ENCODE measurements at regions not wholly inside any gene's neighbourhood (a gene's known extent, or its start where the extent isn't known, plus 50 kb on each side); places are given as distances from the start of the nearest gene placed in this dataset.

DNA sequence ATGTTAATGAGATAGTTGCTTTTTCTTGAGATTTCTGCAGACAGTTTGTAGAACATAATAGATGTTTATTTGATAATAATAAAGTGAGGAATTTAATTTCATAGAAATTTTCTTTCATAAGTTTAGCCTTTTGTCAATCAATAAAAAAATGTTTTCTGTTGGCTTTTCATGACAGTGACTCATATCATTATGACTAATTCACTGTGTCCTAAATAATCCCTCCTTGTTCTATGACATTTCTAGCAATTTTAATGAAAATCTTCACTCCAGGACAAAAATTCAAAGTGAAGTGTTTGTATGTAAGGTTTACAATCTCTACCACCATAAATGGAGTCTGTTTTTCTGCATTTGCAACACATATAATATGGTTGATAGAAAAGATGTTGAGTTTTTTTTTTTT lies 109.9 kb downstream of the UTRN start:
- Mint-ChIP-seq H3K27ac (ENCODE audit: unreplicated experiment) (no peak overlapping the region), H3K27me3 (ENCODE audit: unreplicated experiment) (peaks cover 2% of the 10 kb centered on the region), H3K4me3 (ENCODE audit: unreplicated experiment) (no peak overlapping the region), H3K4me1 (ENCODE audit: low read depth, unreplicated experiment) (peaks cover 3% of the 10 kb centered on the region), H3K9me3 (ENCODE audit: unreplicated experiment) (peaks cover 3% of the 10 kb centered on the region), H3K36me3 (ENCODE audit: unreplicated experiment) (no peaks in the 10 kb centered on the region)
- no peak for DNase-seq
- TF ChIP-seq, protein P1, sequence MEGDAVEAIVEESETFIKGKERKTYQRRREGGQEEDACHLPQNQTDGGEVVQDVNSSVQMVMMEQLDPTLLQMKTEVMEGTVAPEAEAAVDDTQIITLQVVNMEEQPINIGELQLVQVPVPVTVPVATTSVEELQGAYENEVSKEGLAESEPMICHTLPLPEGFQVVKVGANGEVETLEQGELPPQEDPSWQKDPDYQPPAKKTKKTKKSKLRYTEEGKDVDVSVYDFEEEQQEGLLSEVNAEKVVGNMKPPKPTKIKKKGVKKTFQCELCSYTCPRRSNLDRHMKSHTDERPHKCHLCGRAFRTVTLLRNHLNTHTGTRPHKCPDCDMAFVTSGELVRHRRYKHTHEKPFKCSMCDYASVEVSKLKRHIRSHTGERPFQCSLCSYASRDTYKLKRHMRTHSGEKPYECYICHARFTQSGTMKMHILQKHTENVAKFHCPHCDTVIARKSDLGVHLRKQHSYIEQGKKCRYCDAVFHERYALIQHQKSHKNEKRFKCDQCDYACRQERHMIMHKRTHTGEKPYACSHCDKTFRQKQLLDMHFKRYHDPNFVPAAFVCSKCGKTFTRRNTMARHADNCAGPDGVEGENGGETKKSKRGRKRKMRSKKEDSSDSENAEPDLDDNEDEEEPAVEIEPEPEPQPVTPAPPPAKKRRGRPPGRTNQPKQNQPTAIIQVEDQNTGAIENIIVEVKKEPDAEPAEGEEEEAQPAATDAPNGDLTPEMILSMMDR (IDR thresholded peaks at IDR 0.05; ENCODE audit: partially characterized antibody, unreplicated experiment) = no peak

DNA sequence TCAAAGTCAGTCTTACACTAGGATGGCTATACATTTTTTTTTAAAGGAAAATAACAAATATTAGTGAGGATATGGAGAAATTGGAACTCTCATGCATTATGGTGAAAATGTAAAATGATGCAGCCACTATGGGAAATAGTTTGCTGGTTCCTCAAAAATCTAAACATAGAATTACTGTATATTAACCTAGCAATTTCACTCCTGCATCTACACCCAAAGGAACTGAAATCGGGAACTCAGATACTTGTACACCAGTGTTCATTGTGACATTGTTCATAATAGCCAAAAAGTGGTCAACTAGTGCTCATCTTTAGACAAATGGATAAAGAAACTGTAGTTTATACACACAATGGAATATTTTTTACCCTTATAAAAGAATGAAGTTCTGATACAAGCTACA lies 110.7 kb downstream of the UTRN start:
- H3K36me3 Mint-ChIP-seq (ENCODE audit: unreplicated experiment) = no peaks in the 10 kb centered on the region
- H3K27me3 Mint-ChIP-seq (ENCODE audit: unreplicated experiment) = peaks cover 2% of the 10 kb centered on the region
- no peak for DNase-seq
- peaks cover 3% of the 10 kb centered on the region for H3K9me3 Mint-ChIP-seq (ENCODE audit: unreplicated experiment)
- TF ChIP-seq, protein P1 (IDR thresholded peaks at IDR 0.05; ENCODE audit: partially characterized antibody, unreplicated experiment) = no peak
- H3K4me3 Mint-ChIP-seq (ENCODE audit: unreplicated experiment) = no peak overlapping the region
- peaks cover 5% of the 10 kb centered on the region for H3K4me1 Mint-ChIP-seq (ENCODE audit: low read depth, unreplicated experiment)
- H3K27ac Mint-ChIP-seq (ENCODE audit: unreplicated experiment) = no peak overlapping the region

DNA sequence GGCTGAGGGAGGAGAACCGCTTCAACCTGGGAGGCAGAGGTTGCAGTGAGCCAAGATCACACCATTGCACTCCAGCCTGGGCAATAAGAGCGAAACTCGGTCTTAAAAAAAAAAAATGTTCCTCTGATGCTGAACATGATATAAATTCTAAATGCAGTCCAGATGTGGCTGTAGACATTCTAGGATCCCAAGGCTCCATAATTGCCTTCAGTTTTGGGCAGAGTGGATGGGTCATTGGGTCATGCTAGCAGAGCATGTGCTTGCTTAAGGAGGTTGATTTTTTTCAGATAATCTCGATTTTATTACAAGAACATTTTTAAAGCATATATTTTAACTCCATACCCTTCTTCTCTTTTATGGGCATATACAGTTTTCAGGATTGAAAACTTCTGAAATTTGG lies 112.0 kb downstream of the UTRN start:
- Mint-ChIP-seq H3K27me3 (ENCODE audit: unreplicated experiment) (peaks cover 2% of the 10 kb centered on the region), H3K27ac (ENCODE audit: unreplicated experiment) (no peak overlapping the region), H3K36me3 (ENCODE audit: unreplicated experiment) (no peaks in the 10 kb centered on the region), H3K4me3 (ENCODE audit: unreplicated experiment) (no peak overlapping the region), H3K4me1 (ENCODE audit: low read depth, unreplicated experiment) (peaks cover 5% of the 10 kb centered on the region), H3K9me3 (ENCODE audit: unreplicated experiment) (peaks cover 3% of the 10 kb centered on the region)
- DNase-seq = no peak
- TF ChIP-seq, protein P1 (IDR thresholded peaks at IDR 0.05; ENCODE audit: partially characterized antibody, unreplicated experiment) = no peak

DNA sequence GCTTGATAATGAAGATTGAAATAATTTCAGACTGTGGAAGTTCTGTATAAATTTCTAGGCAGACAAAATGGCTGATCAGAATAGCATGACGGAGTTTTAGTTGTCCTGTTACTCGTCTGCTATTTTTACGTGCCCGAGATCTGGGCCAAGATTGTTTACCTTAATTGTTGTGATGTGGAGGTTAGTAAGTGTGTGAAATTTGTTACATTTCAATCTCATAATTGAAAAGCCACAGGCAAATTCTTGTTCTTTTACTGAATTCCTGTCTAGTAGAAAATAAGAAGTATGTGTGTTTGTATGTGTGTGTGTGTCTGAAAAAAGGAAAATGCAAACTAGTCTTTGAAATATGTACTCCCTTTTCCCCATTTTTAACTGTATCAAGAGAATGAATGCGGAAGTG lies 115.2 kb downstream of the UTRN start:
- DNase-seq = no peak
- TF ChIP-seq, protein P1 (IDR thresholded peaks at IDR 0.05; ENCODE audit: partially characterized antibody, unreplicated experiment) = no peak
- no peak overlapping the region for H3K4me3 Mint-ChIP-seq (ENCODE audit: unreplicated experiment)
- H3K27me3 Mint-ChIP-seq (ENCODE audit: unreplicated experiment) = peaks cover 2% of the 10 kb centered on the region
- peaks cover 3% of the 10 kb centered on the region for H3K9me3 Mint-ChIP-seq (ENCODE audit: unreplicated experiment)
- H3K36me3 Mint-ChIP-seq (ENCODE audit: unreplicated experiment) = no peaks in the 10 kb centered on the region
- no peak overlapping the region for H3K27ac Mint-ChIP-seq (ENCODE audit: unreplicated experiment)
- H3K4me1 Mint-ChIP-seq (ENCODE audit: low read depth, unreplicated experiment) = peaks cover 5% of the 10 kb centered on the region

DNA sequence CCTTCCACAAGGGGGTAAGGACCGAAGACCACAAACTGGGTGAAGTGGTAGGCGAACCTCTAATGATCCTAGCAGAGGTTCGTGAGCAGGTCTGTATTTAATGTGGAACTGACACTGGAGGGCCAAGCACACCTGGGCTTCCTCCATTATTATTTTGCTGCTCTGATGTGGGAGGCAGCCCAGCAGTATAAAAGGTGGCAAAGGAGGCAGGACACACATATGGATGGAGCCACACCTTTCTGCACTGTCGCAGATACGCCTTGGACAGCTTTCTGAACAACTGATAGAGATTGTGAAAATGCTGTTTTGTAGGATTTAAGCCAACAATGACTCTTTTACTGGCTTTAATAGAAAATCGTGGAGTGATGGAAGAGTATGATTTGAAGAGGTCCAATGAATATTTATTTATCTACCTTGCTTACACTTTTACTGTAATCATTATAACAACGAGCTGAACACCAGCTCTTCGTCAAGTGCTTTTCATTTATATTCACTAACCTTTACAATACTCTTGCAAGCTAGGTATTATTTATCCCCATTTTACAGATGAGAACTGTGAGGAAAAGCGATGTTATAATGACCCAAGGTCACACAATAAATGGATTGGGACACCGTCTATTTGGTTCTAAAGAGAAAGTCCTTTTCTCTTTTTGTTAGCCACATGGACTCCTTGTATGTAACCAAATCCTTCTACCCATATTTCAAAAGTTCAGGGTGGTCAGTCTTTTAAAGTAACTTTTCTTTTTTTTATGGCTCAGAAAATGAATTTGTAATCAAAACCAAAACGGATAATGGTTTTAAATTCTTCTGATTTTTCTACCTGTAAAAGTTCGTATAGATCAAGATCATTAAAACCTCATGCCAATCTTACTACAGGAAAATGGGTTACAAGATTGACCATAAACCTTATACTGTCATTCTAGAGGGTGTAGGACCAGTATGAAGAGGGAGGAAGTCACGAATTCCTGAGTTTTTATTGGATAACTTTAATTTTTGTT lies 116.9 kb downstream of the UTRN start:
- H3K9me3 Mint-ChIP-seq (ENCODE audit: unreplicated experiment) = peaks cover 3% of the 10 kb centered on the region
- no peaks in the 10 kb centered on the region for H3K36me3 Mint-ChIP-seq (ENCODE audit: unreplicated experiment)
- H3K4me1 Mint-ChIP-seq (ENCODE audit: low read depth, unreplicated experiment) = peaks cover 5% of the 10 kb centered on the region
- DNase-seq = no peak
- H3K27me3 Mint-ChIP-seq (ENCODE audit: unreplicated experiment) = no peaks in the 10 kb centered on the region
- TF ChIP-seq, protein P1 (IDR thresholded peaks at IDR 0.05; ENCODE audit: partially characterized antibody, unreplicated experiment) = no peak
- H3K27ac Mint-ChIP-seq (ENCODE audit: unreplicated experiment) = no peak overlapping the region
- no peak overlapping the region for H3K4me3 Mint-ChIP-seq (ENCODE audit: unreplicated experiment)
